ENCODE measurements at regions not wholly inside any gene's neighbourhood (a gene's known extent, or its start where the extent isn't known, plus 50 kb on each side); places are given as distances from the start of the nearest gene placed in this dataset.

DNA sequence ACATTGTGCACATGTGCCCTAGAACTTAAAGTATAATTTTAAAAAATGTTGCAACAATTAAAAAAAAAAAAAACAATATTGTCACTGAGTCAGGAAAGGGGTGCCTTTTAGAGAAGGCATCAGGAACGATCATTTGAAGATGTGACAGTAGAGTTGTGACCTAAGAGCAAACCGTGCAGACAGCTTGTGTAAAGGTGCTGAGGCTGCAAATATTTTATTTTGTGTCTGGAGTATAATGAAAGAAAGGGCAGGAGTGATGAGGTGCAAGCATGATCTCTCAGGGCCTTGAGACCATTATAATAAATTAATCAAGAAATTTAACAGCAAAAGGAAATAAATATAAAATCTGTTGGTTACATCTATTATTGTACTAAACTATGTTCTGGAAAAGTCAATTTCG, 1219.7 kb downstream of the OLFM4 start:
- TF ChIP-seq, protein P1, sequence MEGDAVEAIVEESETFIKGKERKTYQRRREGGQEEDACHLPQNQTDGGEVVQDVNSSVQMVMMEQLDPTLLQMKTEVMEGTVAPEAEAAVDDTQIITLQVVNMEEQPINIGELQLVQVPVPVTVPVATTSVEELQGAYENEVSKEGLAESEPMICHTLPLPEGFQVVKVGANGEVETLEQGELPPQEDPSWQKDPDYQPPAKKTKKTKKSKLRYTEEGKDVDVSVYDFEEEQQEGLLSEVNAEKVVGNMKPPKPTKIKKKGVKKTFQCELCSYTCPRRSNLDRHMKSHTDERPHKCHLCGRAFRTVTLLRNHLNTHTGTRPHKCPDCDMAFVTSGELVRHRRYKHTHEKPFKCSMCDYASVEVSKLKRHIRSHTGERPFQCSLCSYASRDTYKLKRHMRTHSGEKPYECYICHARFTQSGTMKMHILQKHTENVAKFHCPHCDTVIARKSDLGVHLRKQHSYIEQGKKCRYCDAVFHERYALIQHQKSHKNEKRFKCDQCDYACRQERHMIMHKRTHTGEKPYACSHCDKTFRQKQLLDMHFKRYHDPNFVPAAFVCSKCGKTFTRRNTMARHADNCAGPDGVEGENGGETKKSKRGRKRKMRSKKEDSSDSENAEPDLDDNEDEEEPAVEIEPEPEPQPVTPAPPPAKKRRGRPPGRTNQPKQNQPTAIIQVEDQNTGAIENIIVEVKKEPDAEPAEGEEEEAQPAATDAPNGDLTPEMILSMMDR (IDR thresholded peaks at IDR 0.05; ENCODE audit: low read depth, low read length, poor library complexity, severe bottlenecking): no peak
- no peak for TF ChIP-seq EZH2phosphoT487 (IDR thresholded peaks at IDR 0.05; ENCODE audit: borderline replicate concordance, low read length)
